ENCODE measurements at regions not wholly inside any gene's neighbourhood (a gene's known extent, or its start where the extent isn't known, plus 50 kb on each side); places are given as distances from the start of the nearest gene placed in this dataset.

DNA sequence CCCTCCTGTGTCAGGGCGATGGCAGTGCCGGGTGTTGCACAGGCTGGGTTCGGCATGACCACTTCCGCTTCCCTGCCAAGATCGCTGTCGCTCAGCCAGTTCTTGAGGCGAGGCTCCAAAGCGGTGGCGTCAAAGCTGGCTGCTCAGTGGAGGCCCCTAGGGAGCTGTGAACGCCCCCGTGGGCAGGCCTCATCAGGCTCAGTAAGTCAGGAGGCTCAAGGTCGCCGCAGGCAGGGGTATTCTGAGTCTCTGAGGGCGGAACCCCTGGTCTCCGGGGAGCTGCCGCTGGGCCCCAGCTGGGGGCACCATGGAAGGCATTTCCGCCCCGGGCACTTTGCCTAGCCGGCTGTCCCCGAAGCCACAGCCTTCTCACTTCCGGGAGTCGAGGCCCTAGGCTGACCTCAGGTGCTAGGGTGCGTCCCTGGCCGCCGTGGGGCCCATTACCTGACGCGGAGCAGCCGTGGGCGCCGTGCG, 210.4 kb downstream of the SOCS6 start:
- DNase-seq (ENCODE audit: low read depth): no peak

GRCh38 chr18:70496353-70497294, 207.8 kb downstream of the SOCS6 start:
- DNase-seq (ENCODE audit: low read depth): no peak

DNA sequence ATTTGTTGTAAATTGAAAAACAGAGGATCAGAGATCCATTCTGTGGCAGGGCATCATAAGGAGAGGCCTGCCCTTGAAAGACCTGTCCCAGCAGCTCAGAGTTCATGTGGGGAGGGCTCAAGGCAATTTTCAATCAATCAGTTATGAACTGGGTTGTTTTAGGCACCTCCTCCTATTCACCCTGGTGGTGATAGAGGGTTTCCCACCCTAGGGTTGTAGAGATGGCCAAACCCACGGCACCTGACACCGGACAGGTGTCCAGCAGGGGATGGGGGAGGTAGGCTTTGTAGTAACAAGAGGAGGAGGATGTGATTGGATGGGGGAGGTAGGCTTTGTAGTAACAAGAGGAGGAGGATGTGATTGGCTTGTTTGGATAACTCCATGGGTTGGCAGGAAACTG, 205.7 kb downstream of the SOCS6 start:
- DNase-seq (ENCODE audit: low read depth): no peak

GRCh38 chr18:70493461-70493860, 204.6 kb downstream of the SOCS6 start:
- DNase-seq (ENCODE audit: low read depth): no peak

DNA sequence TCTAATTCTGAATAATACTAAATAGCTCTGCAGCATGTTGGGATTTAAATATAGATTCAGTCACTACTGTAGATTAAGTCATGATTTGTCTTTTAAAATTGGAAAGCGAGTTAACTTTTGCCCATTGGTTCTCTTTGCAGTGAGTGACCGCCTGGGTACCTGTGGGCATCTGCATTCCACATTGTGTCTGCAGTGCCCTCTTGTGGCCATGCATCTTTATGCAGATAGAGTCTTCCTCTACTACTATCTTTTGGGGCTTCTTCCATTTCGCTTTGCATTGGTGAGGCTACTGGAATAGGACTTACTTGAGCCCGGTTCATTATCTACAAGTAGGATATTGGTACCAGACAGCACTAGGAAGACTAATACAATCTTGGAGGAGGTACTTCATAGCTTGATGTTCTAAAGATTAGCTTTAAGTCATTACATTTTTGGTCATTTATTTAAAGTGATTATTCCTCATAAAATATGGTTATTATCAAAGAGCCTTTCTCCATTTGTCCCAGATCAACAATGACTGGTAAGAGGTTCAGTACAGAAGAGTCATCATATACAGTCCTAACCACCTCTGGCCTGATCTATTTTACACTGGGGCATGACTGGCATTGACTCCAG, 203.0 kb downstream of the SOCS6 start:
- no peak for DNase-seq (ENCODE audit: low read depth)

DNA sequence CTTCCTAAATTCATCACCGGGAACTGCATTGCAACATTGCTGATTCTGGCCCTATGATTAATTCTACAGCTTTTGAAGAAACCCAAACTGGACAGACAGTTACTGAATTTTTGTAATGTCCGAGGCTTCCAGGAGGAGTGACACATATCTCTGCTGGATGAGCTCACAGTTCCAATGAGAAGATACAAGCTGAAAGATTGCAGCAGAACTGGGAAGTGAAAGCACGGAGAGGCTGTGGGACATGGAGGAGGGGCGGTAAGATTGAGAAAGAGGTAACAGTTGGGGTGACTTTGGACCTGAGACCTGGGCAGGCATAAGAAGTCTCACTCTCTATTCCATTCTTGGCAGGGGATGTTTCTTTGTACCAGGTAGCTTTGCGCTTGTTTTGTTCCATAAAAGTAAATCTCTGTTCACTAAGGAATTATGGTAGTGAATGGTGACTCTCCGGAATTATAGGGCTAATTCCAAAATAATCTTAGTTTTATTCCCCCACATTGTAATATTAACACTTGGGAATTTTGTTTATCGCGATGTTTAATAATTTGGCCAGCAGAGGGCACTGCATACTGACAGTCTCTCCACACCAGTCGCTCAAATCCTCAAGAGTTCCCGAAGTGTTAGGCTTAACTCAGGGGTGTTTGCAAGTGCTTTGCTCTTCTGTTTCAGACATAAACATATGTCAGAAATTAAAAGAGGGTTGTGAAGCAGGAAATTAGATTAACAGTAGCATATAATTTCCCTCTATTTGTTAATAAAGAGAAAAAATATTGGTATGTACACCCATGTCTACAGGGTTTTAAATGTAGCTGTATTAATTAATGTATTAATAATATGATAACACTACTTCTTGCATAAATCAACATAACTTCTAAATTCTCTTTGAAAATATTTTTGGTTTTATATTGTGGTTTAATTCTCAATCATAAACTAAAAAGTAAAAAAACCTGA, 201.4 kb downstream of the SOCS6 start:
- DNase-seq (ENCODE audit: low read depth): no peak

- DNase-seq (ENCODE audit: low read depth): no peak
Measured at GRCh38 chr18:70489571-70489970, 200.7 kb downstream of the SOCS6 start.

DNA sequence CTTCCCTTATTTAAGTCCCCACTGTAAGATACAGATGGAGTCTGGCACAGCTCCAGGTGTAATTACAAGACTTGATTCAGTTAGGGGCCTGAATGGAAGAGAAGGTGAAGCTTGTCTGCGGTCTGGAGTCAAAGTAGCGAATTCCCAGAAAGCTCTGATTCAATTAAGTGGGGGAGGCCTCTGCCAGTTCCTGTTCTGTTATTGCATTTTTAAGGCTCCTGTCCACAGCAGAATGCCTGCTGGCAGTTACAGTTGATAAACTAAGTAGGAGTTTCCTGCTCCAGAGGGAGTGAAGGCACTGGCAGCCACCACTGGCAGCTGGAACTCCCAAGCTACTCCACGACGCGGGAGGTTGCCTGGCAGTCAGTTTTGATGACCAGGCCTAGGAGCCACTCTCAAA, 181.1 kb downstream of the SOCS6 start:
- no peak for DNase-seq (ENCODE audit: low read depth)

DNA sequence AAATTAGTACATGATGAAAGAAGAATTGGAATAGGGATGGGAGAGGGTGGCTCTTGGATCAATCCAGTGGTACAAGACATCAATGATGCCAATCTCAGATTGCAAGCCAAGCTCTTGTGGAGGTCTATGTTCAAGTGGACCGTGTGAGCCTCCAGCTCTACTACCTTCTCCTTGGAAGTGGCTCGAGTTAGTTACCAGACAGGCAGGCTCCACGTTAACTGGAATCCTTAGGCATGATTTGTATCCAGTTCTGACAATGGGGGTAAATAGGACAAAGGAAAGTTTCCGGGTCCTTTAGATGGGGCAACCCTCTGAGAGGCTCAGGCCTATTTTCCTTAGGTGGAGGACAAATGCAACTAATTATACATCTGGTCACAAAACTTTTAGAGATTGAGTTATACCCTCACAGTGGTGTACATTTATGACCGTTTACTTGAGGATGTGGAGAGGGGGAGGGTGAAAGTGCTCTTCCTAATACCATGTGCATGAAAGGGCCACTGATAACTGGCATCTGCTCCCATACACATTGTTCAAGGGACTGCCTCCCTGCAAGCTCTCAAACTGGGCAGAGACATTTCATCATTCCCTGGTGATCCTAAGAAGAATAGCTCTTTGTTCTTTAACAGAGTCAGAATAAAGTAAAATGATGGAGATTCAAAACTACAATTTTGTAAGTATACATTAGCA, 180.2 kb downstream of the SOCS6 start:
- no peak for DNase-seq (ENCODE audit: low read depth)

DNA sequence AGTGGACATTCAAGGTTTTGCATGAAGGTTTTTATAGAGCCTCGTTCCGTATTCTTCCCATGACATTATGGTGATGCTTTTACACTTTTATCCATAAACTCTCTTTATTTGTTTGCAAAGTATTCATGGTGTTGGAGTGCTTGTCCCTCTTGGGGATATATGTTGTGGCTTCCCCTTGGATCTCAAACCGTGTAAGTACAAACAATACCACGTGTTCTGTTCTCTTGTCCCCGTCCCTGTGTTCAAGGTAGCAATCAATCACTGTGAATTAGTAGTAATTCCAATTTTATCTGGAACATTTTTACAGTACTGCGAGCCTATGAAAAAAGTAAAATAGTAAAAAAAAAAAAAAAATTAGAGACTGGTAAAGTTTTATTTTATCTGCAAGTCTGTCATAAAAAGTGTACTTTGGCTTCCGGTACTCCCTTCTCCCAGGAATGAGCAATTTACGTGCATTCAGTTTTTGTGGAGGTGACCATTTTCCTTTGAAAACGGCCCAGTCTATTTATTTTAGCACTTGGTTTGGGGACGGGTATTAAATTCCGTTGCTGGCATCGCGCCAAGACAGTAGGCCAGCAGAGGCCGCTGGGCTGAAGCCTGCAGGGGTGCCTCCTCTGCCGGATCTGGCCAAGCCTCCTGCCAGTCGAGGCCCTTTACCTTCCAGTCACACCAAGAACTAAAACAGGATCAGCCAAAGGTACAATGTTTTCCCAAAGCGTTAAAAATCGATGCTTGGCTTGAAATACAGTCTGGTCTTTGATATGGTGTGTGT, 175.7 kb downstream of the SOCS6 start:
- no peak for DNase-seq (ENCODE audit: low read depth)

DNA sequence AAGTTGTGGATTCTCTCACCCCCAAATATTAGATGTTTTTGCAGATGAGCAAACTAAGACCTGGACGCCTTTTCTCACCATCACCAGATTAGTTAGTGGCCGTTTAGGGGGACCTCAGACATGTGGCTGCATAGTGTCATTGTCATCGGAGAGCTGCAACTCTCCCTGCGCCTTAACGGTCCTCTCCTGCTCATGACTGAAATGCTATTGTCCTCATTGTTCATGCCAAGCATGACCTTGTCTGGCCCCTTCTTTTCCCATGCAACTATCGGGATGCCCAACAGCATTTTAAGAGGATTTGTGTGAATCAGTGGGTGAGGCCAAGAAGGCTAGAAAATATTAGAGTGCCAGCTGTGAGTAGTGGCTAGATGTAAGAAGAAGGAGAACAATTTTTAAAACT, 174.2 kb downstream of the SOCS6 start:
- DNase-seq (ENCODE audit: low read depth): no peak

DNA sequence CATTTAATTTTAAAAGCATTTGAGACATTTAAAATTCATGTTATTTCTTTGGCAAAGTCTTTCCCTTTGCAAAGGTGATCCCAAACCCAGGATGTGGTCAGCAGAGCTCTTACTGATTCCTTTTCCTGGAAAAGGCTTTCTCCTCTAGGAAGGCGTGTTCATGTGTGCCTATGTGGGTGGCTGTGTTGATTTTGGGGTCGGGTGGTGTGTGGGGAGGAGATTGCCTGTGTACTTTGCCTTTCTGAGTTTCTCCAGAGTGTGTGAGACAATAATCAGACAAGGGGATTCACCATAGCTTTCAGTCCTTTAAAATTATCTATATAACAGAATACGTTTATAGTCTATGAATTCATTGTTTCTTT, 173.2 kb downstream of the SOCS6 start:
- no peak for DNase-seq (ENCODE audit: low read depth)

GRCh38 chr18:70461323-70462077, 172.7 kb downstream of the SOCS6 start:
- no peak for DNase-seq (ENCODE audit: low read depth)

- DNase-seq (ENCODE audit: low read depth): no peak
Measured at GRCh38 chr18:70459731-70460130, 170.9 kb downstream of the SOCS6 start.

- no peak for DNase-seq (ENCODE audit: low read depth)
Measured at GRCh38 chr18:70459251-70459650, 170.4 kb downstream of the SOCS6 start.

DNA sequence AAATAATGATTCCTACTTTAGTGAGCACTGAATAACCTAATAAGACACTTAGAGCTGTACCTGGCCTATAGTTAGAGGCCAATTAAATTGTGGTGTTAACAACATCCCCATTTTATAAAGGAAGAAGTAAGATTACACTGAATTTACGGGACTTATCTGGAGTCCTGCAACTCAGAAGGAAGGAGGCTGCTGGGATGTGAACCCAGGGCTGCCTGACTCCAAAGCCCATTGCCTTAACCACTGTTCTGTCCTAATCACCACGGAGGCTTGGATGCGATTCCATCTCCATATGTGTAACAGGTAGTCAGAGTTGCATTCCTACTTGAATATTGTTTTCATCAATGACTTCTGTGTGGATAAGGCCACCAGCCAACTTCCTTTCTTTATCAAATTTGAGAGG, 168.9 kb downstream of the SOCS6 start:
- no peak for DNase-seq (ENCODE audit: low read depth)

DNA sequence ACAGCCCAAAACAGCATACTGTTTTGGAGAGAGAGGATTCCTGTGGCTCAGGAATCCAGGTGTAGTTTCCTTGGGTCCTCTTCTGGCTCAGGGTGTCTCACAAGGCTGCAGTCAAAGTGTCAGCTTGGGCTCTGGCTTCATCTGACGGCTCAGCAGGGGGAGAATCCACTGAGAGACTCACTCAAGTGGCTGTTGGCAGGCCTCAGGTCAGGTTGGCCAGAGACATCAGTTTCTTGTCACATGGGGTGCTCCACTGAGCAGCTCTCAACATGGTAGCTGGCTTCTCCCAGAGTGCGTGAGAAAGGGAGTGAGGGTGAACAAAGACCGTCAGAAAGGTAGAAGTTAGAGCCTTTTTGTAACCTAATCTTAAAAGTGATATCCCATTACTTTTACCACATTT, 168.4 kb downstream of the SOCS6 start:
- DNase-seq (ENCODE audit: low read depth): no peak

- no peak for DNase-seq (ENCODE audit: low read depth)
Measured at GRCh38 chr18:70456376-70456775, 167.5 kb downstream of the SOCS6 start.

DNA sequence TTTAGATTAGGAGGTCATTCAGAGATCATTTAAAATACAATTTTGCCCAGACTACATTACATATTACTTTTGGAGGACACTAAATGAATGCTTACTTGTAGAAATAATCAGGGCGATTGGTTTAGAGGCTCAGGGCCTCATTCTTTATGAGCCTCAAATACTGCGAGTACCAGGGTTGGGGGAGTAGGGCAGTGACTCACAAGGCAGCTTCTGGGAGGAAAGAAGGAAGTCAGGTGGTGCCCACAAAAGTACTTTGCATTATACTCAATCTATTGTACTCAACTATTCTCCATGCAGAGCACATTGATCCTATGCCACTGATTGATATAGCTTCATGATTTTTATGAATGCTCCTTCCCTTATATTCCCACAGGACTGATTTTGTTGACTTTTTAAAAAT, 166.9 kb downstream of the SOCS6 start:
- no peak for DNase-seq (ENCODE audit: low read depth)

DNA sequence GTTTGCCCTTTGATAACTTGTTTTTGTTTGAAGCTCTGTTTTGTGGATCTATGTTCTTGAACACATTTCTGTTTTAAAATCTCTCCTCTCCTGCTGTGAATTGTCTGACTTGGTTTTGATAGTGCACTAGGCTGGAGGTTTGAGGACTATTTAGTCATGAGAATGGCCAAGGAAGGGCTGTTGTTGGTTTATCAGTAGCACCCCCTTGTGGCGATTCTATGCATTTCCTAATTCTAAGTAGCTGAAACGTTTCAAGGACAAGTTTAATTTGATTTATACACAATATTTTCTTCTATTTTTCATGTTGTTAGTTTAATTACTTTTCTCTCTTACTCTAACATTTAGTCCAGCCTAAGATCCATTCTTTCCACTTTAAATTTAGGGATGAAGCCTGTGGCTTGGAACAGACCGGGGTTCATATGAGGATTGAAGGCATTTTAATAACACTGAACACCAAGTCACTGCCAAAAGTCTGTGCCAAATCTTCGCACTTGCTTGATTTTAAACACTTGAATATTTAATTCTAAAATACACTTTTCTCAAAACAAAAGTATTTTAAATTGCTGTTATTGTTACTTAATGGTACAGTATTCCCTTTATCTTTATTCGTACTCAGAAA, 166.0 kb downstream of the SOCS6 start:
- DNase-seq (ENCODE audit: low read depth): no peak
